ENCODE measurements at regions not wholly inside any gene's neighbourhood (a gene's known extent, or its start where the extent isn't known, plus 50 kb on each side); places are given as distances from the start of the nearest gene placed in this dataset.

GRCh38 chr18:56487801-56488200, 150.6 kb downstream of the TXNL1 start:
- Mint-ChIP-seq H3K9me3 (no peaks in the 10 kb centered on the region), H3K4me1 (peaks cover 10 to 13% of the 10 kb centered on the region in 2 experiments), H3K36me3 (ENCODE audit: insufficient read depth in 1 of 3, low read depth in 3 of 3) (no peaks in the 10 kb centered on the region), H3K4me3 (no peak overlapping the region), H3K27me3 (ENCODE audit: low read depth) (no peaks in the 10 kb centered on the region), H3K27ac (no peak overlapping the region)
- no peak for DNase-seq
- Histone ChIP-seq H3K4ac (ENCODE audit: low read depth, low read length) (no peak overlapping the region), H3K9ac (ENCODE audit: extremely low read depth, insufficient read length, low read length) (no peak overlapping the region), H3K23ac (ENCODE audit: insufficient read length, low read depth, low read length) (no peak overlapping the region), H2BK12ac (ENCODE audit: insufficient read length, low read depth, low read length) (no peak overlapping the region), H2AK5ac (ENCODE audit: insufficient read length, low read length) (no peak overlapping the region), H4K91ac (ENCODE audit: insufficient read length, low read depth, low read length) (no peak overlapping the region), H3K4me2 (ENCODE audit: insufficient read depth, insufficient read length, low read length) (no peak overlapping the region), H3K79me2 (ENCODE audit: insufficient read depth, low read length) (no peaks in the 10 kb centered on the region), H4K5ac (ENCODE audit: insufficient read length, low read depth, low read length) (no peak overlapping the region), H2AFZ (ENCODE audit: low read length) (no peak overlapping the region), H3K18ac (ENCODE audit: insufficient read length, low read depth, low read length) (no peak overlapping the region), H2BK15ac (ENCODE audit: low read depth, low read length) (no peak overlapping the region), H4K8ac (replicated peaks; ENCODE audit: insufficient read length, low read depth, low read length) (no peak overlapping the region), H3K56ac (ENCODE audit: insufficient read length, low read depth, low read length) (no peak overlapping the region), H2BK5ac (ENCODE audit: insufficient read length, low read length) (no peak overlapping the region), H2BK20ac (ENCODE audit: low read depth, low read length, poor library complexity, severe bottlenecking) (no peak overlapping the region), H3K4me1 (ENCODE audit: insufficient read depth, low read length) (peaks cover 2% of the 10 kb centered on the region; the same call in 1 of the 2 replicates), H3T11ph (ENCODE audit: low read length) (no peak overlapping the region), H3K27ac (ENCODE audit: insufficient read length, low read depth, low read length) (no peak overlapping the region), H3K79me1 (ENCODE audit: insufficient read depth, low read depth, low read length, poor library complexity, severe bottlenecking) (no peaks in the 10 kb centered on the region), H4K20me1 (ENCODE audit: control insufficient read depth, insufficient read depth, insufficient read length) (no peaks in the 10 kb centered on the region), H3K27me3 (ENCODE audit: insufficient read depth, low read length) (no peaks in the 10 kb centered on the region), H3K23me2 (ENCODE audit: insufficient read length, low read depth, low read length, poor library complexity, severe bottlenecking) (no peaks in the 10 kb centered on the region), H3K9me3 (ENCODE audit: control insufficient read depth, low read depth, low read length) (no peaks in the 10 kb centered on the region), H2BK120ac (ENCODE audit: low read depth, low read length, poor library complexity, severe bottlenecking) (no peak overlapping the region), H3K14ac (ENCODE audit: insufficient read depth, low read length) (no peak overlapping the region)
- no peak for TF ChIP-seq CTCF (conservative IDR thresholded peaks at IDR 0.05)
- WGBS (ENCODE audit: extremely low coverage, insufficient read length, low lambda C conversion rate) = no CpG with 5 or more reads among the region's 2 CpGs
